Natural killer cell (primary cell): ENCODE measurements at regions not wholly inside any gene's neighbourhood (a gene's known extent, or its start where the extent isn't known, plus 50 kb on each side); places are given as distances from the start of the nearest gene placed in this dataset.

ENCODE experiments used
- ATAC-seq, 3 donors: fragments of 150-1000 bp in 2 of 3; fragments of 200-7000 bp in 1 of 3; cut with Tn5 transposase; 1 replicate in 1 of 3; 2 replicates in 2 of 3; pipeline ENCODE4 v1.10.0; 2021; ENCODE audit warnings: mild to moderate bottlenecking in 2 of 3, moderate library complexity in 2 of 3
- DNase-seq, 2 donors: peaks; one replicate each; pipeline versions ENCODE4 v3.0.0 to v3.0.0-alpha.2; 2013 to 2021; ENCODE audit warnings: mixed read lengths in 1 of 2
- H3K27ac ChIP-seq: one replicate; pipeline ENCODE4 v1.5.1; 2013; ENCODE audit warnings: mild to moderate bottlenecking, low read length
- H3K27me3 ChIP-seq: one replicate; pipeline ENCODE4 v1.6.1; 2013; ENCODE audit warnings: low read length; ENCODE audit not compliant: control insufficient read depth, insufficient read depth
- H3K36me3 ChIP-seq: one replicate; pipeline ENCODE4 v1.6.1; 2013; ENCODE audit warnings: low read length; ENCODE audit not compliant: control insufficient read depth, insufficient read depth
- H3K4me1 ChIP-seq: one replicate; pipeline ENCODE4 v1.6.1; 2013; ENCODE audit warnings: low read length; ENCODE audit not compliant: control insufficient read depth, insufficient read depth
- H3K4me3 ChIP-seq: one replicate; pipeline ENCODE4 v1.5.1; 2013; ENCODE audit warnings: low read length
- H3K9me3 ChIP-seq: one replicate; pipeline ENCODE4 v1.6.1; 2013; ENCODE audit warnings: low read length; ENCODE audit not compliant: control insufficient read depth, insufficient read depth
- H3K27ac Mint-ChIP-seq, 2 donors: one replicate each; pipeline ENCODE4 v1.8.0; 2022; ENCODE audit warnings: mild to moderate bottlenecking in 2 of 2, mixed read lengths in 2 of 2, moderate library complexity in 1 of 2
- H3K27me3 Mint-ChIP-seq, 2 donors: one replicate each; pipeline ENCODE4 v1.8.0; 2022; ENCODE audit warnings: low read depth in 2 of 2, mixed read lengths in 2 of 2
- H3K36me3 Mint-ChIP-seq: one replicate; pipeline ENCODE4 v1.8.0; 2022; ENCODE audit warnings: mixed read lengths
- H3K4me1 Mint-ChIP-seq, 2 donors: one replicate each; pipeline ENCODE4 v1.8.0; 2022; ENCODE audit warnings: mixed read lengths in 2 of 2
- H3K4me3 Mint-ChIP-seq: one replicate; pipeline ENCODE4 v1.8.0; 2022; ENCODE audit warnings: mild to moderate bottlenecking, moderate library complexity, mixed read lengths
- H3K9me3 Mint-ChIP-seq, 2 donors: one replicate each; pipeline ENCODE4 v1.8.0; 2022; ENCODE audit warnings: mixed read lengths in 2 of 2
- CTCF ChIP-seq: fragments of 200-600 bp; IDR thresholded peaks from one replicate; pipeline ENCODE4 v1.8.0; 2022; ENCODE audit warnings: antibody characterized with exemption
- WGBS: methylation state at CpG from one replicate; pipeline ENCODE4 v1.1.7; 2013; ENCODE audit warnings: missing lambda C conversion rate; ENCODE audit not compliant: insufficient coverage; 5-methylcytosine and 5-hydroxymethylcytosine counted together
- intact Hi-C: fragments of 100-400 bp; cut with micrococcal nuclease; formaldehyde crosslinking; loops from one replicate; pipeline ENCODE4 v1.14.2; 2022

GRCh38 chr17:56085576-56086267 lies 67.6 kb upstream of the ANKFN1 start:
- Histone ChIP-seq H3K27ac (no peak overlapping the region), H3K4me1 (no peaks in the 10 kb centered on the region), H3K36me3 (no peaks in the 10 kb centered on the region), H3K4me3 (no peak overlapping the region), H3K9me3 (no peaks in the 10 kb centered on the region), H3K27me3 (no peaks in the 10 kb centered on the region)
- no peak overlapping the region for H3K27ac Mint-ChIP-seq
- H3K4me1 Mint-ChIP-seq: no peaks in the 10 kb centered on the region
- TF ChIP-seq CTCF: no peak
- peaks cover 2 to 7% of the 10 kb centered on the region in 2 donors for H3K9me3 Mint-ChIP-seq
- no peaks in the 10 kb centered on the region for H3K36me3 Mint-ChIP-seq
- intact Hi-C loops: no loop called here
- ATAC-seq (no peak), DNase-seq (no peak)
- no peak overlapping the region for H3K4me3 Mint-ChIP-seq
- 100% methylated on average over 3 of the region's 3 CpGs for WGBS
- H3K27me3 Mint-ChIP-seq: peaks cover 0 to 5% of the 10 kb centered on the region in 2 donors

GRCh38 chr17:56087199-56087598 lies 66.1 kb upstream of the ANKFN1 start:
- Mint-ChIP-seq H3K9me3 (peaks cover 2 to 7% of the 10 kb centered on the region in 2 donors), H3K4me1 (no peaks in the 10 kb centered on the region), H3K4me3 (no peak overlapping the region), H3K27me3 (peaks cover 0 to 5% of the 10 kb centered on the region in 2 donors), H3K27ac (no peak overlapping the region), H3K36me3 (no peaks in the 10 kb centered on the region)
- DNase-seq (no peak), ATAC-seq (no peak)
- no peaks in the 10 kb centered on the region for H3K9me3 ChIP-seq
- H3K4me3 ChIP-seq: no peak overlapping the region
- no peaks in the 10 kb centered on the region for H3K4me1 ChIP-seq
- no peak for TF ChIP-seq CTCF
- no peaks in the 10 kb centered on the region for H3K36me3 ChIP-seq
- WGBS: 43% methylated on average over 3 of the region's 3 CpGs
- H3K27me3 ChIP-seq: no peaks in the 10 kb centered on the region
- intact Hi-C loops: no loop called here
- H3K27ac ChIP-seq: no peak overlapping the region

DNA sequence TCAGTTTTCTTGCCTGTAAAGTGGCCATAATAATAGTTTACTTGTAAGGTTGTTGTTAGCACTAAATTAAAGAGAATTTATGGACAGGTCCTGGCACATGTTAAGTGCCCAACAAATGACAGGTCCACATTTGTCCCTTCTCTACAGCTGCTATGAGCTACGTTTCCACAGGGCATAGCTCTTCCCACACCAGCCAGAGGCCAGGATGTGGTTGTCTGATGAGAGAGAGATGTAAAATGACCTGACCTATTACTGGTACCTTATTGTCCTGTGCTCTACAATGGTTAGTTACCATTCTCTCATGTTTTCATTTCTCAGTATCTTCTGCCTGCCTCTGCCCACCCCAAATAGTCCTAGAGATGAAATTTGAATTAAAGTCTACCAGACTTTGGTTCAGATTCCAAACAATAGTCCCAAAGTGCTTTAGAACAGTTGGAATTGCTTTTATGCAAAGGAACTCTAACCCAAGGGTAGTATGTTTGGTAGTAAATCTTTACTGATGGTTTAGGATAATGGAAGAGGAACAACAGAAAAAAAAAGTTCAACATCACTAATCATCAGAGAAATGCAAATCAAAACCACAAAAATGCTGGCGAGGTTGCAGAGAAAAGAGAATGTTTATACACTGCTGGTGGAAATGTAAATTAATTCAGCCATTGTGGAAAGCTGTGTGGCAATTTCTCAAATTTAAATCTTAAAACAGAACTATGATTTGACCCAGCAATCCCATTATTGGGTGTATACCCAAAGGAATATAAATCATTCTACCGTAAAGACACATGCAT lies 57.1 kb upstream of the ANKFN1 start:
- Histone ChIP-seq H3K9me3 (no peaks in the 10 kb centered on the region), H3K27ac (no peak overlapping the region), H3K27me3 (no peaks in the 10 kb centered on the region), H3K36me3 (no peaks in the 10 kb centered on the region), H3K4me3 (no peak overlapping the region), H3K4me1 (no peaks in the 10 kb centered on the region)
- Mint-ChIP-seq H3K27me3 (peaks cover 0 to 4% of the 10 kb centered on the region in 2 donors), H3K27ac (no peak overlapping the region), H3K9me3 (no peaks in the 10 kb centered on the region), H3K4me3 (no peak overlapping the region), H3K4me1 (no peaks in the 10 kb centered on the region), H3K36me3 (no peaks in the 10 kb centered on the region)
- no CpG with 5 or more reads among the region's 3 CpGs for WGBS
- ATAC-seq (no peak), DNase-seq (no peak)
- TF ChIP-seq CTCF: no peak
- intact Hi-C loops: no loop called here
